GM12865 (cell line): ENCODE measurements at regions not wholly inside any gene's neighbourhood (a gene's known extent, or its start where the extent isn't known, plus 50 kb on each side); places are given as distances from the start of the nearest gene placed in this dataset.
"Not testable (repeated sequence)": the region's sequence is repeated elsewhere in the genome, so short reads cannot be mapped to it uniquely, and the experiment has no call there.

Experiments used
- DNase-seq: peaks from one replicate; pipeline ENCODE4 v3.0.0; 2010; ENCODE audit warnings: low read depth
- H3K4me3 ChIP-seq: 2 replicates; pipeline ENCODE4 v1.5.1; 2011; ENCODE audit warnings: mild to moderate bottlenecking, low read depth, low read length, control low read depth
- CTCF ChIP-seq: IDR thresholded peaks from 2 replicates; pipeline ENCODE4 v1.5.1; 2011; ENCODE audit warnings: low read length, control low read depth, low read depth, inconsistent platforms; ENCODE audit not compliant: insufficient read depth; ENCODE audit errors: missing control alignments

DNA sequence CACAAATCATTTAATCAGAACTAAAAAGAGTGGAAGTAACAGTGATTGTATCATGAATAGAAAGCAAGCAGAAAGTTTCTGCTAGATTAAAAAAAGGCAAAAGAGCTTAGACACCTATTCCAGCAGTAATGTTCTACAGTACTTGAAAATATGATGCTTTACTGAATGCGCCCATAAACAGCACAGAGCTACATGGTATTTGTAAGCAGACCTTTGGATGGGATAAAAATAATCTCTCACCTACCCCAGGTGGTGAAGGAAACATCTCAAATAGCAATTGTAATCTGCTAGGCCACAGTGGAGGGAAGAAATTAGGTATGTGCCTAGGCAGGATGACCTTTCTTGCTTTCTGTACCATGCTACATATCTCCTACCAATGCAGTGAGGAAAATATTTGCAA, 280.9 kb upstream of the PRKX start:
- TF ChIP-seq CTCF = no peak
- DNase-seq = no peak
- H3K4me3 ChIP-seq = no peak overlapping the region

- no peak for TF ChIP-seq CTCF
- DNase-seq = no peak
- H3K4me3 ChIP-seq = no peak overlapping the region
Measured at GRCh38 chrX:3990569-3990968, 277.1 kb upstream of the PRKX start.

GRCh38 chrX:3972104-3972858, 258.8 kb upstream of the PRKX start:
- H3K4me3 ChIP-seq, DNase-seq: not testable (repeated sequence)

DNA sequence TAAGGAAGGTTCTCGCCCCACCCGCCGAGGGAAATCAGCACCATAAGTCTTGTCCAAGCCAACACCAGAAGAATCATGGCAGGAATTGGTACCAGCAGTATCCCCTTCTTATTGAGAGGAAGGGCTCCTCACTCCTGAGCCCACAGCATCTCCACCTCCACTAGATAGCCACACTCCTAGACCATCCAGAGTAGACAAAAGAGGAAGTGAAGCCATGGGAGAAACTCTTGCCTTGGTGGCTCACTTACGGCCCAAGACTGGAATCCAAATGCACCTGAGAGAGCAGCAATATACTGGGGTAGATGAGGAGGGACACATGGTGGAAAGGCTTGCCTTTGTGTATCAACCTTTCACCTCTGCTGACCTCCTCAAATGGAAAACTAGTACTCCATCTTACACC, 255.3 kb upstream of the PRKX start:
- TF ChIP-seq CTCF = no peak
- DNase-seq = no peak
- H3K4me3 ChIP-seq = no peak overlapping the region

DNA sequence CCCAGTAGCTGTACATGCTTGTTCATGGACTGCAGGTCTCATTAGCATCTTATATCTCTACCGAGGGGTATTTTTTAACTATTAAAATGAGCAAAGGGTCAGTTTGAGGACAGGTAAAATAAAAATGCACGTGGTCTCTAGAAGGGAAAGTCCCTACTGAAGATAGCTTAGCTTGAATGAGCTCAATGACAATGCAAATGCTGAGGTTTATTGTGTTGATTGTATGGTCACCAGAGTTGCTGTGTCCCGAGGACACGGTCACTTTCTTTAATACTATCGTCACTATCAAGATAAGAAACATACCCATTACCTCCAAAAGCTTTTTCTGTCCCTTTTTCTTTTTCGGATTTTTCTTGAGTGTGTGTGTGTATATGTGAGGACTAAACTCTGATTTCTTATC, 250.5 kb upstream of the PRKX start:
- no peak for DNase-seq
- no peak for TF ChIP-seq CTCF

GRCh38 chrX:3962511-3963311, 249.3 kb upstream of the PRKX start:
- TF ChIP-seq CTCF = peak; percentile 38
- no peak overlapping the region for H3K4me3 ChIP-seq
- DNase-seq = peak; percentile 4

More for the DNA sequence above, 250.5 kb upstream of the PRKX start:
- H3K4me3 ChIP-seq = no peak overlapping the region

DNA sequence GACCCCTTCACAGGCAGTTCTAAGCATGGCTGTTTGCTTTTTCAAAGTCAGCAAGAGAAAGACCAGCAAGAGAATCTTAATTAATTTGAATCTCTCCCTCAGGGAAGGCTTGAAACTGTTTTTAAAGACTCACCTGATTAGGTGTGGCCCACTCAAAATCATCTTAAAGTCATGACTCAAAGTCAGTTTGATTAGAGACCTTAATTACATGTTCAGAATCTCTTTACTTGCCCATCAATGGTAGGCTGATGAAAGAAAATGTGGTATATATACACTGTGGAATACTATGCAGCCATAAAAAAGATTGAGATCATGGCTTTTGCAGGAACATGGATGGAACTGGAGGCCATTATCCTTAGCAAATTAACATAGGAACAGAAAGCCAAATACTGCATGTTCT, 247.5 kb upstream of the PRKX start:
- no peak overlapping the region for H3K4me3 ChIP-seq
- no peak for TF ChIP-seq CTCF
- DNase-seq = no peak
